ENCODE measurements at regions not wholly inside any gene's neighbourhood (a gene's known extent, or its start where the extent isn't known, plus 50 kb on each side); places are given as distances from the start of the nearest gene placed in this dataset.

DNA sequence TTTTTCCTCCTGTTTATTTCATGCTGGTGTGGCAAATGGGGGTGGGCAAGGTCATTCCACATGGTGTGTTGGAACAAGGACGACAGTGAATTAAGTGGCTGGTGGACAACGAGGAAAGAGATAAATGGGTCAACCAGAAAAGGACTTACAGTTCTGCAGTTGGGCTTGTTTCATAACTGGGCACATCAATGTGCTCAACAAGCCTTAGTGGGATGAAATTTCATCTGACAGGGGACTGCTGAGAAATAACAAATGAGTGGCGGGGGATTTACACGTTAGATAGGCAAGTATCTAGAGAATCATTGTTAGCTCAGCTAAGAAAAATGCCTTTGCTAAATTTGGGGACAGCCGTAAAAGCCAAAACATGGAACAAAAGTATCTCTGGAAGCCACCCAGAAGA lies 163.6 kb downstream of the NRN1 start:
- H3K9me3 ChIP-seq (ENCODE audit: low read depth), result no peaks in the 10 kb centered on the region
- peaks cover 6% of the 10 kb centered on the region for H3K27me3 Mint-ChIP-seq (ENCODE audit: insufficient read depth, low read depth)
- no peak overlapping the region for H3K9ac ChIP-seq
- TF ChIP-seq EZH2 (IDR thresholded peaks at IDR 0.05) (no peak), EZH2phosphoT487 (IDR thresholded peaks at IDR 0.05) (no peak)
- TF ChIP-seq, protein P1, sequence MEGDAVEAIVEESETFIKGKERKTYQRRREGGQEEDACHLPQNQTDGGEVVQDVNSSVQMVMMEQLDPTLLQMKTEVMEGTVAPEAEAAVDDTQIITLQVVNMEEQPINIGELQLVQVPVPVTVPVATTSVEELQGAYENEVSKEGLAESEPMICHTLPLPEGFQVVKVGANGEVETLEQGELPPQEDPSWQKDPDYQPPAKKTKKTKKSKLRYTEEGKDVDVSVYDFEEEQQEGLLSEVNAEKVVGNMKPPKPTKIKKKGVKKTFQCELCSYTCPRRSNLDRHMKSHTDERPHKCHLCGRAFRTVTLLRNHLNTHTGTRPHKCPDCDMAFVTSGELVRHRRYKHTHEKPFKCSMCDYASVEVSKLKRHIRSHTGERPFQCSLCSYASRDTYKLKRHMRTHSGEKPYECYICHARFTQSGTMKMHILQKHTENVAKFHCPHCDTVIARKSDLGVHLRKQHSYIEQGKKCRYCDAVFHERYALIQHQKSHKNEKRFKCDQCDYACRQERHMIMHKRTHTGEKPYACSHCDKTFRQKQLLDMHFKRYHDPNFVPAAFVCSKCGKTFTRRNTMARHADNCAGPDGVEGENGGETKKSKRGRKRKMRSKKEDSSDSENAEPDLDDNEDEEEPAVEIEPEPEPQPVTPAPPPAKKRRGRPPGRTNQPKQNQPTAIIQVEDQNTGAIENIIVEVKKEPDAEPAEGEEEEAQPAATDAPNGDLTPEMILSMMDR (IDR thresholded peaks at IDR 0.05), result no peak
- H3K27me3 ChIP-seq, result peaks cover 8% of the 10 kb centered on the region
- no peak overlapping the region for H3K4me3 Mint-ChIP-seq
- no peaks in the 10 kb centered on the region for H3K36me3 Mint-ChIP-seq
- no peak for DNase-seq (ENCODE audit: low spot score)
- peaks cover 13% of the 10 kb centered on the region for H3K4me1 Mint-ChIP-seq
- no peak overlapping the region for H2AFZ ChIP-seq (replicated peaks)
- H3K27ac Mint-ChIP-seq, result no peak overlapping the region
- no peak overlapping the region for H3K4me2 ChIP-seq
- H3K27ac ChIP-seq, result no peak overlapping the region
- no peaks in the 10 kb centered on the region for H3K36me3 ChIP-seq
- H3K9me3 Mint-ChIP-seq, result no peaks in the 10 kb centered on the region
- no peaks in the 10 kb centered on the region for H4K20me1 ChIP-seq (ENCODE audit: low read depth)
- H3K79me2 ChIP-seq (ENCODE audit: low read depth), result no peaks in the 10 kb centered on the region
- no peaks in the 10 kb centered on the region for H3F3A ChIP-seq (ENCODE audit: low read depth)
- H3K4me1 ChIP-seq, result peaks cover 8% of the 10 kb centered on the region
- no peak overlapping the region for H3K4me3 ChIP-seq

DNA sequence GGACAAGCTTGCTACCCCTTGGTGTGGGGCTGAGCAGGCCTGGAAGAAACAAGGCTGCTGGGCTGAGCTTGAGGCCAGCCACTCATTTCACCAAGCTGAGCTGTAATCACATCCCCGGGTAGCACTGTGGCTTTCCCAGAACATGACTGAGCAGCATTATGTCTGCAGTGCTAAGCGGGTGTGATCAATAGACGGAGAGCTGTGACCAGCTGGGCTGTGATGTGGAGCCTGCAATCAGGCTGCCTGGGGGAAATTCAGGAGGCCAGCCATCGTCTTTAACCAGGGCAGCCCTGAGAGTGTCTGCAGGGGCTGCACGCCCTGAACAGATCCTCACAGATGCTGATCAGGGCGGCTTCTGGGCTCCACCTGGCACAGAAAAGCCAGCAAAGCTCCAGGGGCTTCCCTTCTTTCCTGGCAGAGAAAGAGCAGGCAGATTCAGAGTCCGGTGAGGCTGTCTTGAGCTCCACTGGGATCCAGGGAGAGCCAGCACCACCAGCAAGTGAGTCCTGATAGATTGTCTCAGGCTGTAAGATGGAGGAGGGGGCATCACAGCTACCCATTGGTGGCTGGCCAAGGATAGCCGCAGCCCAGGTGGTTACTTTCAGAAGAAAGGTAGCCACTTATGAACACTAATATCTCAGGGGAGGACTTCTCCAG lies 165.9 kb downstream of the NRN1 start:
- no peaks in the 10 kb centered on the region for H4K20me1 ChIP-seq (ENCODE audit: low read depth)
- H3K4me3 ChIP-seq, result no peak overlapping the region
- Mint-ChIP-seq H3K4me1 (peaks cover 13% of the 10 kb centered on the region), H3K36me3 (no peaks in the 10 kb centered on the region), H3K27me3 (ENCODE audit: insufficient read depth, low read depth) (peaks cover 3% of the 10 kb centered on the region), H3K4me3 (no peak overlapping the region), H3K27ac (peak overlapping the region; percentile 90), H3K9me3 (peaks cover 4% of the 10 kb centered on the region)
- H3K27ac ChIP-seq, result no peak overlapping the region
- H3K27me3 ChIP-seq, result peaks cover 8% of the 10 kb centered on the region
- H3K9ac ChIP-seq, result no peak overlapping the region
- H2AFZ ChIP-seq (replicated peaks), result peak overlapping the region; percentile 82
- H3K9me3 ChIP-seq (ENCODE audit: low read depth), result no peaks in the 10 kb centered on the region
- H3K79me2 ChIP-seq (ENCODE audit: low read depth), result no peaks in the 10 kb centered on the region
- peaks cover 8% of the 10 kb centered on the region for H3K4me1 ChIP-seq
- no peaks in the 10 kb centered on the region for H3F3A ChIP-seq (ENCODE audit: low read depth)
- H3K36me3 ChIP-seq, result no peaks in the 10 kb centered on the region
- TF ChIP-seq, protein P1 (IDR thresholded peaks at IDR 0.05), result no peak
- TF ChIP-seq EZH2 (IDR thresholded peaks at IDR 0.05) (no peak), EZH2phosphoT487 (IDR thresholded peaks at IDR 0.05) (no peak)
- H3K4me2 ChIP-seq, result peak overlapping the region; percentile 38
- DNase-seq (ENCODE audit: low spot score), result peak; percentile 28

DNA sequence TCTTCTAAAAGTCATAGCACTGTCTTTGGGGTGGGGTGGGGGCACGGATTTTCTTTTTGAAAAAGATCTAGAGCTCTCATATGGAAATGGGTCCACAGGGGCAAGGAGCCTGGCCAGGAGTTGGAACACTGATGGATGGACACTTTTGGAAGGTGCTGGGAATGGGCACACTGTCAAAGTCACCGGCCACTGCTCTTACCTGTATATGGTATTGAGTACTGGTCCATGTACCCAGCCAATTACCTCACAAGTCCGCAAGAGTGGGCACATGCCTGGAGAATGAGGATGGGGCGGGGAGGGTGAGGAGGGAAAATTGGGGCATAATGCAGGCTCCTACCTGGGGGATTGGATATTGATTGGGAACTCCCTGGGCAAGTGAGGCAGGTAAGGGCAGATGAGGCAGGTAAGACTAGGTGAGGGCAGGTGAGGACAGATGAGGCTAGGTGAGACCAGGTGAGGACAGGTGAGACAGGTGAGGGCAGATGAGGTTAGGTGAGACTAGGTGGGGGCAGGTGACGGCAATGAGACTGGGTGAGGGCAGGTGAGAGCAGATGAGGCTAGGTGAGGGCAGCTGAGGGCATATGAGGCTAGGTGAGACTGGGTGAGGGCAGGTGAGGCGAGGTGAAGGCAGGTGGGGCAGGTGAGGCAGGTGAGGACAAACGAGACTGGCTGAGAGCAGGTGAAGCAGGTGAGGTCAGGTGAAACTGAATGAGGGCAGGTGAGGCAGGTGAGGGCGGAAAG lies 167.9 kb downstream of the NRN1 start:
- H4K20me1 ChIP-seq (ENCODE audit: low read depth), result no peaks in the 10 kb centered on the region
- no peaks in the 10 kb centered on the region for H3K27me3 ChIP-seq
- H3K4me3 ChIP-seq, result no peak overlapping the region
- no peaks in the 10 kb centered on the region for H3K36me3 ChIP-seq
- no peaks in the 10 kb centered on the region for H3K9me3 ChIP-seq (ENCODE audit: low read depth)
- H3K27ac ChIP-seq, result no peak overlapping the region
- Mint-ChIP-seq H3K27ac (no peak overlapping the region), H3K4me3 (peak overlapping the region; percentile 12), H3K4me1 (peaks cover 19% of the 10 kb centered on the region), H3K27me3 (ENCODE audit: insufficient read depth, low read depth) (peaks cover 2% of the 10 kb centered on the region), H3K9me3 (peaks cover 8% of the 10 kb centered on the region), H3K36me3 (peaks cover 3% of the 10 kb centered on the region)
- H3K79me2 ChIP-seq (ENCODE audit: low read depth), result no peaks in the 10 kb centered on the region
- no peak overlapping the region for H3K9ac ChIP-seq
- H3F3A ChIP-seq (ENCODE audit: low read depth), result no peaks in the 10 kb centered on the region
- H3K4me2 ChIP-seq, result no peak overlapping the region
- peaks cover 8% of the 10 kb centered on the region for H3K4me1 ChIP-seq
- DNase-seq (ENCODE audit: low spot score), result no peak
- TF ChIP-seq EZH2 (IDR thresholded peaks at IDR 0.05), result no peak
- TF ChIP-seq, protein P1 (IDR thresholded peaks at IDR 0.05), result no peak
- TF ChIP-seq EZH2phosphoT487 (IDR thresholded peaks at IDR 0.05), result no peak
- no peak overlapping the region for H2AFZ ChIP-seq (replicated peaks)

Data from neural progenitor cell (in vitro differentiated cells).